ENCODE measurements at regions not wholly inside any gene's neighbourhood (a gene's known extent, or its start where the extent isn't known, plus 50 kb on each side); places are given as distances from the start of the nearest gene placed in this dataset.

DNA sequence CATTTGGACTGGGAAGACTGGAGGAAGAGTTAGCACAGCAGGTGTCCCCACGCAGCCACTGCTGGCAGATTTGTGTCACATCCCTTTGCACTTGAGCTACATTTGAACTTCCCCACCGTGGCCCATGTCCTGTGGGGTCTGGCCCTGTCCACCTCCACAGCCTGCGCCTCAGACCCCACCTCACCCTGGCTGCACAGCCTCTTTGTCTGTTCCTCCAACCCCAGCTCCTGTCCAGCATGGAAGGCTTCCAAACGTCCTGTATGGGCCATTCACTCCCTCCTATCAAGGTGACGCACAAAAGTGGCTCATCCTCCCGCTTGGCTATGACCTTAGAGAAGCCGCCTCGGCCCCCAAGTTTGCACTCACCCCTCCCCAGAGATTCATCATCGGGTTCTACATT lies 200.6 kb downstream of the FOXL1 start:
- H3K9me3 ChIP-seq (ENCODE audit: low read depth, low read length, poor library complexity, severe bottlenecking), result no peaks in the 10 kb centered on the region
- POLR2A ChIA-PET (ENCODE audit: low non-redundant PET), result no interaction called here
- CTCF ChIA-PET, result no interaction called here

DNA sequence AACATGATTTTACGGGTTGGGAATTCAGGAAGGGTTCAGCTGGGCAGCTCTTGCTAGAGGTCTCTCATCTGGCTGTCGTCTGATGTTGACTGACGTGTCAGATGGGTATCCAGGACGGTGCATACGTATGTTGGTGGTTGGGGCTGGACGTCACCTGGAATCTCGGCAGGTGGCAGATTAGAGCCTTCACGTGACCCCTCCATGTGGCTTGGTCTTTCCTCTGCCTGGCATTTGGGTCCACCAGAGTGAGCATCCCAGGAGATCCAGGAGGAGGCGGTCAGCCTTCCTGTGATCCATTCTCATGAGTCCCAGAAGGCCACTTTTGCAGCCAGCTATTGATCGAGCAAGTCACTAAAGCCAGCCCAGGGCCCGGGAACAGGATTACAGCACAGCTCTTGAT lies 202.7 kb downstream of the FOXL1 start:
- TF ChIP-seq, protein P1, sequence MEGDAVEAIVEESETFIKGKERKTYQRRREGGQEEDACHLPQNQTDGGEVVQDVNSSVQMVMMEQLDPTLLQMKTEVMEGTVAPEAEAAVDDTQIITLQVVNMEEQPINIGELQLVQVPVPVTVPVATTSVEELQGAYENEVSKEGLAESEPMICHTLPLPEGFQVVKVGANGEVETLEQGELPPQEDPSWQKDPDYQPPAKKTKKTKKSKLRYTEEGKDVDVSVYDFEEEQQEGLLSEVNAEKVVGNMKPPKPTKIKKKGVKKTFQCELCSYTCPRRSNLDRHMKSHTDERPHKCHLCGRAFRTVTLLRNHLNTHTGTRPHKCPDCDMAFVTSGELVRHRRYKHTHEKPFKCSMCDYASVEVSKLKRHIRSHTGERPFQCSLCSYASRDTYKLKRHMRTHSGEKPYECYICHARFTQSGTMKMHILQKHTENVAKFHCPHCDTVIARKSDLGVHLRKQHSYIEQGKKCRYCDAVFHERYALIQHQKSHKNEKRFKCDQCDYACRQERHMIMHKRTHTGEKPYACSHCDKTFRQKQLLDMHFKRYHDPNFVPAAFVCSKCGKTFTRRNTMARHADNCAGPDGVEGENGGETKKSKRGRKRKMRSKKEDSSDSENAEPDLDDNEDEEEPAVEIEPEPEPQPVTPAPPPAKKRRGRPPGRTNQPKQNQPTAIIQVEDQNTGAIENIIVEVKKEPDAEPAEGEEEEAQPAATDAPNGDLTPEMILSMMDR (conservative IDR thresholded peaks at IDR 0.05; ENCODE audit: low read depth, low read length), result no peak
- TF ChIP-seq EZH2 (IDR thresholded peaks at IDR 0.05; ENCODE audit: borderline replicate concordance, low read depth, low read length, poor library complexity, severe bottlenecking), result no peak
- ChIA-PET POLR2A (ENCODE audit: low non-redundant PET) (no interaction called here), CTCF (no interaction called here)
- BruUV-seq (replicated peaks), result no TSS peak
- peaks cover 71% of the 10 kb centered on the region for H3K27me3 ChIP-seq (replicated peaks; ENCODE audit: insufficient read depth, low read depth, low read length, poor library complexity)
- no peaks in the 10 kb centered on the region for H3K36me3 ChIP-seq (ENCODE audit: insufficient read depth, low read length, poor library complexity, severe bottlenecking)
- H3K4me1 ChIP-seq (ENCODE audit: insufficient read depth, low read length, poor library complexity, severe bottlenecking), result no peaks in the 10 kb centered on the region
- no peak overlapping the region for H3K27ac ChIP-seq (ENCODE audit: low read depth, low read length, poor library complexity, severe bottlenecking)
- H3K4me3 ChIP-seq (ENCODE audit: low read depth, low read length, poor library complexity, severe bottlenecking), result no peak overlapping the region
- no peaks in the 10 kb centered on the region for H3K9me3 ChIP-seq (ENCODE audit: low read depth, low read length, poor library complexity, severe bottlenecking)
- DNase-seq (ENCODE audit: low spot score), result no peak
- intact Hi-C loops (cut with micrococcal nuclease; ENCODE audit: unreplicated experiment), result no loop called here

More for the DNA sequence above, 200.6 kb downstream of the FOXL1 start:
- DNase-seq (ENCODE audit: low spot score), result no peak
- no peak overlapping the region for H3K27ac ChIP-seq (ENCODE audit: low read depth, low read length, poor library complexity, severe bottlenecking)
- BruUV-seq (replicated peaks), result no TSS peak
- peaks cover 83% of the 10 kb centered on the region for H3K27me3 ChIP-seq (replicated peaks; ENCODE audit: insufficient read depth, low read depth, low read length, poor library complexity)
- intact Hi-C loops (cut with micrococcal nuclease; ENCODE audit: unreplicated experiment), result no loop called here
- H3K4me1 ChIP-seq (ENCODE audit: insufficient read depth, low read length, poor library complexity, severe bottlenecking), result no peaks in the 10 kb centered on the region
- no peaks in the 10 kb centered on the region for H3K36me3 ChIP-seq (ENCODE audit: insufficient read depth, low read length, poor library complexity, severe bottlenecking)
- TF ChIP-seq, protein P1 (conservative IDR thresholded peaks at IDR 0.05; ENCODE audit: low read depth, low read length), result no peak
- no peak for TF ChIP-seq EZH2 (IDR thresholded peaks at IDR 0.05; ENCODE audit: borderline replicate concordance, low read depth, low read length, poor library complexity, severe bottlenecking)
- no peak overlapping the region for H3K4me3 ChIP-seq (ENCODE audit: low read depth, low read length, poor library complexity, severe bottlenecking)

DNA sequence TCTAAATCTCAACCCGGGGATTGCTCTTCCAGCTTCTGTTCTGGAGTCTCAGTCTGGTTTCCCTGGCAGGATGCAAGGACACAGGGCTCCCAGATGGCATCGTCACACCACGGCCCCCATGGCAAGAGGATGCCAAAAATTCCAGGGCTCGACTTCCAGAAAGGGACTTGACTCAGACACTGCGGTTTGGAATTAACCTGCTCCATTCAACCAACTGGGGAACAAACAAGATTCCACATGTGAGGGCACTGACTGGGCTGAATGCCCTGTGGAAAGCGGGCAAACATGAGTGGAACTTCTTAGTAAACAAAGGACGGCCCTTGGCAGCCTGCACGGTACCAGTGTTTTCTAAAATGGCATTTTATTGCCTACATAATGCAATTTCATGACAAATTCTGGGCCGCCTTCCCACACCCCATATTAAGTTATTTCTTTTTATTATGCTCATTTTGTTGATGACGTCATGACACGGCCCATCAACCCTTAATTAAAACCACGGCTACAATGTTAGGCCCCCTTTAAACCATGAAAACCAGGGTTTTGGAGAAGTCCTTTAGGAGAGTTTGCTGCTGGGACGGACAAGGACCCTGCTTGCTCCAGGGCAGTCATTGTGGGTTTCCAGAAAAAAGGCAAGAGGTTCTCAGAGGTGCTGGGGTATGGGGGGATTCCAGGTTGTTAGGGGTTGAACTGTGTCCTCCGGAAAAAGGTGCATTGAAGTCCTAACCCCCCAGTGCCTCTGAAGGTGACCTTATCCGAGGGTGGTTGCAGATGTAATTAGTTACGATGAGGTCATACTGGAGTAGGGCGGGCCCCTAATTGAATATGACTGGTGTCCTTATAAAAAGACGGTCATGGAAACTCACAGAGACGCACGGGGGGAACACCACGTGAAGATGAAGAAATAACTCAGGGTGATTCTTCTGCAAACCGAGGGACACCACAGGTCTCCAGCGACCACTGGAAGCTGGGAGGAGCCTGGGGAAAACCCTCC lies 205.6 kb downstream of the FOXL1 start:
- no peaks in the 10 kb centered on the region for H3K9me3 ChIP-seq (ENCODE audit: low read depth, low read length, poor library complexity, severe bottlenecking)
- ChIA-PET CTCF (no interaction called here), POLR2A (ENCODE audit: low non-redundant PET) (no interaction called here)
- no peak overlapping the region for H3K27ac ChIP-seq (ENCODE audit: low read depth, low read length, poor library complexity, severe bottlenecking)
- peaks cover 55% of the 10 kb centered on the region for H3K27me3 ChIP-seq (replicated peaks; ENCODE audit: insufficient read depth, low read depth, low read length, poor library complexity)
- no peaks in the 10 kb centered on the region for H3K36me3 ChIP-seq (ENCODE audit: insufficient read depth, low read length, poor library complexity, severe bottlenecking)
- no peak overlapping the region for H3K4me3 ChIP-seq (ENCODE audit: low read depth, low read length, poor library complexity, severe bottlenecking)
- no peak for TF ChIP-seq EZH2 (IDR thresholded peaks at IDR 0.05; ENCODE audit: borderline replicate concordance, low read depth, low read length, poor library complexity, severe bottlenecking)
- H3K4me1 ChIP-seq (ENCODE audit: insufficient read depth, low read length, poor library complexity, severe bottlenecking), result no peaks in the 10 kb centered on the region
- intact Hi-C loops (cut with micrococcal nuclease; ENCODE audit: unreplicated experiment), result no loop called here
- BruUV-seq (replicated peaks), result no TSS peak
- DNase-seq (ENCODE audit: low spot score), result no peak
